ENCODE measurements at regions not wholly inside any gene's neighbourhood (a gene's known extent, or its start where the extent isn't known, plus 50 kb on each side); places are given as distances from the start of the nearest gene placed in this dataset.

GRCh38 chrX:10365532-10366265 lies 208.9 kb downstream of the CLCN4 start:
- Histone ChIP-seq H3K4ac (ENCODE audit: low read depth, low read length) (no peak overlapping the region), H2BK120ac (ENCODE audit: low read depth, low read length) (no peak overlapping the region), H3K56ac (ENCODE audit: extremely low read depth, insufficient read depth, low read length) (no peak overlapping the region), H2AK9ac (replicated peaks; ENCODE audit: low read depth, low read length, poor library complexity) (no peak overlapping the region), H2BK15ac (ENCODE audit: low read depth, low read length) (no peak overlapping the region), H2AK5ac (ENCODE audit: low read depth, low read length) (no peak overlapping the region), H3K9me1 (ENCODE audit: insufficient read depth, low read length) (no peaks in the 10 kb centered on the region), H4K91ac (ENCODE audit: insufficient read depth, low read depth, low read length) (no peak overlapping the region), H2BK20ac (ENCODE audit: low read depth, low read length) (no peak overlapping the region), H3K36me3 (ENCODE audit: control insufficient read depth, insufficient read depth, low read length) (no peaks in the 10 kb centered on the region), H3K9me3 (ENCODE audit: control insufficient read depth, insufficient read depth, low read length) (peaks cover 2% of the 10 kb centered on the region), H3K4me3 (ENCODE audit: insufficient read depth, low read depth, low read length) (no peak overlapping the region), H4K20me1 (ENCODE audit: insufficient read depth, low read length) (no peaks in the 10 kb centered on the region), H2BK5ac (ENCODE audit: low read depth, low read length, poor library complexity, severe bottlenecking) (no peak overlapping the region), H3K4me2 (ENCODE audit: low read depth, low read length) (no peak overlapping the region), H4K8ac (ENCODE audit: low read depth in 2 of 2, low read length in 2 of 2) (no peak overlapping the region), H4K5ac (ENCODE audit: low read depth, low read length) (no peak overlapping the region), H3K18ac (ENCODE audit: low read depth, low read length) (no peak overlapping the region), H3K79me1 (ENCODE audit: low read depth in 1 of 2, low read length in 2 of 2) (no peaks in the 10 kb centered on the region), H3K23ac (ENCODE audit: low read depth, low read length) (no peak overlapping the region), H2AFZ (replicated peaks; ENCODE audit: low read length, poor library complexity) (no peak overlapping the region), H3K14ac (replicated peaks; ENCODE audit: low read depth, low read length) (no peak overlapping the region), H3K27ac (ENCODE audit: insufficient read depth, low read length) (no peak overlapping the region), H3K27me3 (ENCODE audit: control insufficient read depth, insufficient read depth, low read length) (no peaks in the 10 kb centered on the region), H3K9ac (ENCODE audit: low read depth, low read length) (no peak overlapping the region), H3K4me1 (ENCODE audit: control insufficient read depth, insufficient read depth, low read length) (no peaks in the 10 kb centered on the region)
- in situ Hi-C loops (cut with MboI; ENCODE audit: low sequenced_read_pairs) (no loop called here), intact Hi-C loops (cut with micrococcal nuclease) (no loop called here), dilution Hi-C loops (cut with HindIII; ENCODE audit: low sequenced_read_pairs, unreplicated experiment) (no loop called here)
- no peak for DNase-seq
- ChIA-PET POLR2A (ENCODE audit: unreplicated experiment) (no interaction called here), CTCF (no interaction called here)
- ATAC-seq (ENCODE audit: low read depth), result no peak
- TF ChIP-seq POLR2A (IDR thresholded peaks at IDR 0.05; ENCODE audit: low read depth, low read length) (no peak), RFX5 (IDR thresholded peaks at IDR 0.05; ENCODE audit: low read depth, low read length) (no peak), MAFK (IDR thresholded peaks at IDR 0.05; ENCODE audit: low read depth, low read length) (peak; percentile 62), CEBPB (IDR thresholded peaks at IDR 0.05; ENCODE audit: low read depth, low read length) (no peak), BHLHE40 (IDR thresholded peaks at IDR 0.05; ENCODE audit: low read depth, low read length) (no peak)
- TF ChIP-seq, protein P1, sequence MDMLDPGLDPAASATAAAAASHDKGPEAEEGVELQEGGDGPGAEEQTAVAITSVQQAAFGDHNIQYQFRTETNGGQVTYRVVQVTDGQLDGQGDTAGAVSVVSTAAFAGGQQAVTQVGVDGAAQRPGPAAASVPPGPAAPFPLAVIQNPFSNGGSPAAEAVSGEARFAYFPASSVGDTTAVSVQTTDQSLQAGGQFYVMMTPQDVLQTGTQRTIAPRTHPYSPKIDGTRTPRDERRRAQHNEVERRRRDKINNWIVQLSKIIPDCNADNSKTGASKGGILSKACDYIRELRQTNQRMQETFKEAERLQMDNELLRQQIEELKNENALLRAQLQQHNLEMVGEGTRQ (IDR thresholded peaks at IDR 0.05; ENCODE audit: low read depth, low read length), result no peak
- no TSS peak for BruUV-seq (replicated peaks)
- no CpG with 5 or more reads among the region's 5 CpGs for WGBS, 2 experiments (ENCODE audit: extremely low coverage in 2 of 2, insufficient read length in 1 of 2)

Data from IMR-90 (cell line).